ENCODE measurements at regions not wholly inside any gene's neighbourhood (a gene's known extent, or its start where the extent isn't known, plus 50 kb on each side); places are given as distances from the start of the nearest gene placed in this dataset.
"Not testable (repeated sequence)": the region's sequence is repeated elsewhere in the genome, so short reads cannot be mapped to it uniquely, and the experiment has no call there.

DNA sequence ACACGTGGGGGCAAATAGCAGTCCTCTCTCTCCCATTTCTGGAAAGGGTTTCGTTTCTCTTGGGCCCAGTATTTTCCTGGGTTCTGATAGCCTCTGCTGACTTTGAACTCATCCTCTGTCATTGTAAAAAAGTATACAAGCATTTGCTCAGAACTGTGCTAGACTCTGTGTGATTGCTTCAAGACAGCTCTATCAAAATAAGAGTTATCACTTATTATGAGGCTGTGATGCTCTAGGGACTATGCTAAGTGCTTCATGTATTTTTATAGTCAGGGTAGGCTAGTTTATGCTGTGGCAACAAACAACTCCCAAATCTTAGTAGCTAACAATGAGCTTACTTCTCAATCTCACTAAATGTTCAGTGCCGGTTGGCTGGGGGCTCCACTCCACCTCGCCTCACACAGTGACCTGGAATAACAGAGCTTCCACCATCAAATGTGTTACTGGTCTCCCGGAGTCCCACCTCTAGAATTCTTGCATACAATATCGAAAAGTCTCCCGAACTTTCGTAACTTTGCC lies 110.8 kb upstream of the CDC42EP3 start:
- DNase-seq (ENCODE audit: low spot score) = no peak

DNA sequence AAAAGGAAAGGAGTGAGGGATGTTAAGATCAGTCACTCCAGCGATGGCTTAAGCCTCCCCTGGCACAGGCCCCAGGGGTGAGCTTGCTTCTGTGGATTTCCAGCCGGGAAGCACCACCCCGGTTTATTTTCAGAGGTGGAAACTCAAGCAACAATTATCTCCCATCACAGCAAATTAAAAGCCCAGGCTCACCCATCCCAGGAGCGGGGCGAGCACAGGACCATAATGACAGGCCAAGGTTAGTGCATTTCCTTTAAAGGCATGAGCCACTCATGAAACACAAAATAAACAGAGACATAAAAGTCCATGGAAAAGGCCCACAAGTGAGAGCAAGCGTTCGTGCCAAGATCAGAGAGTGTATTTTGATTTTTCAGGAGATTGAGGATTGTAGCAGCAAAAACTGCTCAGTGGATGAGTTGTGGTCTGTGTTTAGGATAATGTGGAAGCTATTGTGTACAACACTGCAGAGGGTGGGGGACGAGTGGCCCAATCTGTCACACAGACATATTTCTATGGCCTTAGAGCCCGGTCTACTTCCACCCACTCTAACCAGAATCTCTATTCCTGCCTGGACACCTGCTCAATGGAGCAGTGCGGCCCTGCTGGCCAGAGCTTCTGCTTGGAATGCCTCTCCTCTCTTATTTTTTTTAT lies 111.4 kb upstream of the CDC42EP3 start:
- peak; percentile 31 for DNase-seq (ENCODE audit: low spot score)

DNA sequence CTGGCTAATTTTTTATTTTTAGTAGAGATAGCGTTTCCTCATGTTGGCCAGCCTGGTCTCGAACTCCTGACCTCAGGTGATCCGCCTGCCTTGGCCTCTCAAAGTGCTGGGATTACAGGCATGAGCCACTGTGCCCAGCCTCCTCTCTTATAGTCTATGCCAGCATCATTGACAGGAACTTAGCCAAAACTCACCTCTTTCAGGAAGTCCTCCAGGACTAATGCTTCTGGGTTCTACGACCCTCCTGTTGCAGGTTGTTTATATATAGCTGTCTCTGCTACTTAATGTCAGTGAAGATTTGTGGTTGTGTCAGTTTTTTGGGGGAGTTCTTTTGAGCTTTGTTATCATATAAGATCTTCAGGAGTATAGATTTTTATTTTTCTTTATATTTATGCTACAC lies 112.1 kb upstream of the CDC42EP3 start:
- no peak for DNase-seq (ENCODE audit: low spot score)

DNA sequence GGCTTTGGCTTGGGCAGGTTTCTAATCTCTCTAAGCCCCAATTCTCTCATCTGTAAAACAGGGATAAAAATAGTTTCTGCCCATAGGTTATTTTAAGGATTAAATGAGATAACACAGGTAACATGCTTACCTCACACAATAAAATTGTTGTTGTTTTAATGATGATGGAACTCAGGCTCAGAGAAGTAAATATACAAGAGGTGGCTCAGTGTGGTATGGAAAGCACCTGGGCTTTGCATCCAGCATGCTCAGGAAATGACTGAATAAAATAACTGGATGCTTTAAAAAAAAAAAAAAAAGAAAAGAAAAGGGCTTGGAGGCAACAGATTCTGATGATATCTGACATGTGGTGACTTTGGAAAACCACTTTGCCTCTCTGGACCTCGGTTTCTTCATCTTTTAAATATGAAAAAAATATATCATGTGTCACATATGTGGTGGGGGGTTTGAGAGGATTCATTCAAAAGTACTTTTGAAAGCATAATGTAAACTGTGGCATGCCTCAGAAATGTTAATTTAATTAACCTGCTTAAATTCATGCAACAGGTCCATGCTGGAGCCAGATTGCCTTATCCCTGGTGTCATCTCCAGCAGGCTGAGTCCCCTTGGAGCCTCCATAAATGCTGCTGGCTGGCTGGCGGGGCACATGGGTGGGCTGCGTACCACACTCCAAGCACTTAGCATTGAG lies 112.8 kb upstream of the CDC42EP3 start:
- DNase-seq (ENCODE audit: low spot score) = no peak

DNA sequence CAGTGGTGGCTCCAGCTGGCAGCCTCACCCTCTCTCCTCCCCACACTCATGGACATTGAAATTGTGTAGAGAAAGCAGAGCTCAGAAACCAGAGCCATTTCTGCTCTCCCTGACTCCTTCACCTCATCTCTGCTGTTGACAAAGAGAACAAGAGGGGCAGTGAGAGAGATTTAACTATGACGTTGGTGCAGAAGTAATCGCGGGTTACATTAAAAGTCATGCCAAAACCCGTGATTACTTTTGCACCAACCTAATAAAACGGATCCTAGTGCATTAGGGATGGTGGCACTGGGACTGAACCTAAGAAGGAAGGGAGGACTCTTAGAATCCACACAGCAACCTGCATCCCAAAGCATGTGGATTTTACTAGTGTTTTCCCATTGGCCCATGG lies 113.3 kb upstream of the CDC42EP3 start:
- DNase-seq (ENCODE audit: low spot score) = no peak

DNA sequence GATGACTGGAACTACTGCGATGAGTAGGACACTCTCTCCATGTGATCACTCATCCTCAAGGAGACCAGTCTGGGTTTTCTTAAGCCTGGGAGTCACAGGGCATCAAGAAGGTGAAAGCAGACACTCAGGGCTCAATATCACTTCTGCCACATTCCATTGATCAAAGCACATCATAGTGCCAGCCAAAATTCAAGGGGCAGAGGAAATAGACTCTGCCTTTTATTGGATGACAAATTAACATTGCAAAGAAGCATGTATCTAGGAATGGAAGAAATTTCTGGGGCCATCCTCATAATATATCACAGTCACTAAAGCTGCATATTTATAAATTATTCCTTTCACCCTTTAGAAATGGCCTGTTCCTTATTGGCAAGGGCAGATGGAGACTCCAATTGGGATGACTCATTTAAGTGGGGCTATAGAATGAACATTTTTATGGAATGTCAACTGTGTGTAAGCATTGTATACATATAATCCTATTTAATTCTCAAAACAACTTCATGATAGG lies 114.8 kb upstream of the CDC42EP3 start:
- no peak for DNase-seq (ENCODE audit: low spot score)

DNA sequence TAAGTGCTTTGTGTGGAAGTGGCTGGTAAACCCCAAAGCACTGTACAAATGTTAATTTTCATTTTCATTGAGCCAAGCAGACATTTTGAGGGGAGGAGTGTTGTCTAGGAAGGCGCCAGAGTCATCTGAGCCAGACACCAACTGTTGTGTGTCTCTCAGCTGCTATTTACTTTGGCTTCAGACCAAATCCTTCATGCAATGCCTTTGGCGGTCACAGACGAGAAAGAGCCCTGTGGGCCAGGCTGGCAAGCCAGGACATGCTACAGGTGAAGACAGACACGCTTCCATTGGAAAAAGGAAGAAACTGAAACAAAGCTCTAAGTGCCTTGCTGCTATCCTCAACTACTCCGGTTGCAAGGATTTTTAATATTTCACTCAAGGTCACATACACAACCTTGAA lies 115.4 kb upstream of the CDC42EP3 start:
- no peak for DNase-seq (ENCODE audit: low spot score)

DNA sequence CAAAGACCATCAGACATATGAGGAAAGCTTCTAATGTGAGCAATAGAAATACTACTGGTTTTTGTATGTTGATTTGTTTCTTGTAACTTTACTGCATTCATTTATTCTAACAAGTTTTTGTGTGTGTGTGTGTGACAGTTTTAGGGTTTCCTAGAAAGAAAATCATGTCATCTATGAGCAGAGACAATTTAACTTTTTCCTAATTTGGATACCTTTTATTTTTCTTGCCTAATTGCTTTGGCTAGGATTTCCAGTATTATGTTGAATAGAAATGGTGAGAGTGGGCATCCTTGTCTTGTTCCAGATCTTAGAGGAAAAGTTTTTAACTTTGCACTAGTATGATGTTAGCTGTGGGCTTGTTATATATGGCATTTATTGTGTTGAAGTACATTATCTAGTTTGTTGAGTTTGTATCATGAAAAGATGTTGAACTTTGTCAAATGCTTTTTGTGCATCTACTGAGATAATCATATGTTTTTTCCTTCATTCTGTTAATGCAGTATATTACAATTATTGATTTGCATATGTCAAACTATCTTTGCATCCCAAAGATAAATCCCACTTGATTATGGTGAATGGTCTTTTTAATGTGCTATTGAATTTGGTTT lies 117.3 kb upstream of the CDC42EP3 start:
- DNase-seq (ENCODE audit: low spot score) = no peak

DNA sequence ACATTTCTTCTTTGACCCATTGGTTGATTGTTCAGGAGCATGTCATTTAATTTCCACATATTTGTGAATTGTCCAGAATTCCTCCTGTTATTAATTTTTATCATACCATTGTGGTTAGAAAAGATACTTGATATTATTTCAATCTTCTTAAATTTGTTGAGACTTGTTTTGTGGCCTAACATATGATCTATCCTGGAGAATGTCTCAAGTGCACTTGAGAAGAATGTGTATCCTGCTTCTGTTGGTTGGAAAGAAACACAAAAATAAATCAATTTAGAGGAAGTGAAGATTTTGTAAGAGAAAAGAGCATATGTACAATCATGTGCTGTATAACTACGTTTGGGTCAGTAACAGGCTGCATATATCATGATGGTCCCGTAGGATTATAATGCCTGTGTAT lies 118.6 kb upstream of the CDC42EP3 start:
- DNase-seq (ENCODE audit: low spot score) = no peak

DNA sequence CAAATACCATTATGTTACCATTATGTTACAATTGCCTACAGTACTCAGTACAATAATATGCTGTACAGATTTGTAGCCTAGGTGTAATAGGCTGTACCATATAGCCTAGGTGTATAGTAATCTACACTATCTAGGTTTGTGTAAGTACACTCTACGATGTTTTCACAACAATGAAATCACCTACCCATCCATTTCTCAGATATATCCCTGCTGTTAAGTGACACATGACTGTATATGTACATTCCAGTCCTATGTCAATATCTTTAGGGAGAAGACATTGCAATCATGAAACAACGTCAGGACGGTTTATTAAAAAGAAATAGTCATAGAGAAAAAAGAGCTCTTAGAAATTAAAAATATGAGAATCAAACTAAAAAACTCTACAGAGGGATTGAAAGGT lies 119.0 kb upstream of the CDC42EP3 start:
- no peak for DNase-seq (ENCODE audit: low spot score)

DNA sequence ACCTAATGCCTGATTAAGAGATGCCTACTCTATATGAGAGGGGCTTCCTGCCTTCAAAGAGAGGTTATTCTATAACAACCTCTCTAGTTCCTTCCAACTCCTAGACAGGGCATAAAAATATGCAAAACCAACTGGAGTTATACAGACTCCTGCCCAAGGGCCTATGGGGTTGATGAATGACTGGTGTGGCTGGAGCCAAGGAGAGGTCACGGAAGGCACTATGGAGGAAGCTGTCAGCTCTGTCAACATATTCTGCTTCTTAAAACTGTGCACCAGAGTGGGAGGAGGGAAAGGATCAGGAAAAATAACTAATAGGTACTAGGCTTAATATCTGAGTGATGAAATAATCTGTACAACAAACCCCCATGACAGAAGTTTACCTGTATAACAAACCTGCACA lies 120.9 kb upstream of the CDC42EP3 start:
- DNase-seq (ENCODE audit: low spot score) = no peak

DNA sequence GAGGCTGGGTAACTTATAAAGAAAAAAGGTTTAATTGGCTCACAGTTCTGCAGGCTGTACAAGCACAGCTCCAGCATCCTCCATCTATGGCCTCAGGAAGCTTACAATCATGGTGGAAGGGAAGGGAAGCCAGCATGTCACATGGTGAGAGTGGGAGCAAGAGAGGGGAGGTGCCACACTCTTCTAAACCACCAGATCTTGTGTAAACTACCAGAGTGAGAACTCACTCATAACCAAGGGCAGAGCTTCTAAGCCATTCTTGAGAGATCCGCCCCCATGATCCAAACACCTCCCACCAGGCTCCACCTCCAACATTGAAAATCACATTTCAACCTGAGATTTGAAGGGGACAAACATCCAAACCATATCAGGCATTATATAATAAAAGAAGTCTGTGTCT lies 121.6 kb upstream of the CDC42EP3 start:
- no peak for DNase-seq (ENCODE audit: low spot score)

DNA sequence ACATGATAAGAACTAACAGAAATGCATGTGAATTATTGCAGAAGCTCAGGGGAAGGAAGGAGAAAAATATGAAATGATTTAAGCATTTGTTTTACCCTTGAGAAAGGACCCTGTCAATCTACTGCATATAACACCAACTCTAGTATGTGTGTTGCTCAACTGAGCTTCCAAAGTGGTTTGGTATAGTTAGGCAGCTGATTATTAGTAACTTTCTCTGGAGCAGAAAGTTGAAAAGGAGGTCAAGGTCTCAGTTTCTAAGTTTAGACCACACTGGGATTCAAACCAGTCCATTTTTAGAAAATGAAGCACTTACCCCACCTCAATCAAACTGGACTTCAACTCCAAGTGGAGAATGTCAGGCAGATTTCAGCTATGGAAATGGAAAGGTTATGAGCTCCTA lies 123.3 kb upstream of the CDC42EP3 start:
- DNase-seq (ENCODE audit: low spot score) = no peak

DNA sequence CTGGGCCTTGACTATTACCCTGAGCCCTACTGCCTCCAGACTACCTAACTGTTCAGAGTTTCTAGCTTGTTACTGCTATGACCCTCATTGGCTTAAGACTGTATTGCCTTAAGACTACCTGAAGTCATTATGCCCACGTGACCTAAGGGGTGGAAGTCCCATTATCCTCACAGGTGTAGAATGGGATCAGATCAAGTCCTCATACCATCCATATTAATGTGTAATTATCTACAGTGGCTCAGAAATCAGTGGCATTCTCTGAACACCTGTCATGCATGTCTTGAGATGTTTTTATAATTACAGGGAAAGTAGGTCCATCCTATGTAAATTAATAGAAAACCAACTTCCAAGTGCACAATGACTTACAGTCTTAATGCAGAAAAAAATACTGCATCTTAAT lies 124.0 kb upstream of the CDC42EP3 start:
- DNase-seq (ENCODE audit: low spot score) = no peak

DNA sequence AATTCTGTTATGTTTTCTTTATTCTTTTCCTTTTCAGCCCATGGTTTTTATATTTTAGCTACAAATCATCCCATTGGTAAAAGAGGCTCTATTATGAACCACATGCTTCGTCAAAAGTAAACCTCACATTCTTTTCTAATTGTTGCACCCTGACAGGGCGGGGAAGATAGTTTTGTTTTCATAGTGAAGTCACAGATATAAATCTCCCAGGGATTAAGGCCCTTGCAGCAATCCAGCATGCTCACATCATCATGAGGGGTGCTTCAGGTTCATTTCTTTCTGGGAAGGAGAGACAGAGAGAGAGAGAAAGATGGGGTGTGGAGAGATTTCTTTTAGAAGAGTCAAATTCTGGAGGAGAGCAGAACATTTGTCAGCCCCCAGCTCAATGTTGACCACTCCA lies 124.5 kb upstream of the CDC42EP3 start:
- DNase-seq (ENCODE audit: low spot score) = peak; percentile 79

DNA sequence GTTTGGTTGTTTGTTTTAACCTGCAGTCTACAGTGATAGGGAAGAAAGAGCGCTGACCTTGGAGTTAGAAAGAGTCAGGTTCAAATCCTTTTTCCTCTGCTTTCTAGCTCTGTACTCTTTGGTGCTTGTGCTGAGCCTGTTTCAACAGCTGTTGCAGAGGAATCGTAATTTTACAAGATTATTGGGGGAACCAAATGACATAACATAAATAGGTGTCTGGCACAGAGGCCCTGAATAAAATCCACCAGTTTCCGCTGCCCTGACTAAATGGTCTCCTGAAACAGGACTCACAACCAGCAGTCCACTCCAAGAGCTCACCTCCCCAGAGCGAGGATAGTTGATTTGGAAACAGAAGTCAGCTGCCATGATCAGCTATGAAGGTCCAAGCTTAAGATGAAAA lies 125.0 kb upstream of the CDC42EP3 start:
- DNase-seq (ENCODE audit: low spot score) = no peak

DNA sequence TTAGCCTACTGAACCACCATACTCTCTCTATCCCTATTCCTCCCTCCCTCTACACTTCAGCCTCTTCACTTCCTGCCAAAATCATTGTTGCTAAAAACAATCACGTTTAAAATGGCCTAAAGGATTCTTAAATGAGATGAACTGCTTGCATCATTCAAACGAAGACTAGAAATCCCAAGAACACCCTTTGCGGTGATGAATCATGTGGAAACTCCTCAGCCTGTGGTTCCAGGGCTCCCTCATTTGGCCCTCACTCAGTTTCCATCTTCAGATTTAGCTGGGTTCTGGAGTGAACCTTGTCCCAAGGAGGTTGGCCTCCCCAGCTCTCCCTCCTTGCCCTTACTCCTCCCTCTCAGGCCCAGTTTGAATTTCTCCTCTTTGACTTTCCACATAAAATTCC lies 125.6 kb upstream of the CDC42EP3 start:
- peak; percentile 54 for DNase-seq (ENCODE audit: low spot score)

DNA sequence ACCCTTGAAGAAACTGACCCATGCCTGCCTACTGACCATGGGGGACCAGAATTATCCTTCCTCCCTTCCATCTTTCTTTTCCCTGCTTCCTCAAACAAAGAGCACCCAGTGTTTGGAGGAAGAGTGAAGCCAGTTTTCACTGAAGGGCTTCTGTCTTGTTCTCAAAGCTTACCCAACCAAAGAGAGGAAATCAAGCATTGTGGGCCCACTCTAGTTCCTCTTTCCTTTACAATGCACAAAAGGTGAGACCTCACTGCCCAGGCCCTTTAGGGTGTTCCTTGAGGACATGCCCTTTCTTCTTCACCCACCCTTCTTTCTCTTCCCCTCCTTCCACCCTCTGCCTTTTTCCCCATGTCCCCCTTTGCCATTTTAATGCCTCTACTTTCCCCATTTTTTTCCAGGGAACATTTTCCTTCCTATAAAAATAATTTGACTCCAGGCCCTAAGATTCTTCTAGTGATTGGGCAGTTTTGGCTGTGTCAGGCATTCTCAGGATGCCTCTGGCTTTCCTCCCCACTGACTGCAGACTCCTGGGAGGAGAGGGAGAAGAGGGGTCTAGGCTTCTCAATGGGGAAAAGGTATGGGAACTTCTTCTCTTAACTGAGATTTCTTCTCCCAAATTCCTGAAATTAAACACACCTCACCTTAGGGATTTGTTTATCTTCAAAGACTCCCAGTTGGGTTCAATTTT lies 126.6 kb upstream of the RMDN2 start:
- DNase-seq (ENCODE audit: low spot score) = peak; percentile 34

DNA sequence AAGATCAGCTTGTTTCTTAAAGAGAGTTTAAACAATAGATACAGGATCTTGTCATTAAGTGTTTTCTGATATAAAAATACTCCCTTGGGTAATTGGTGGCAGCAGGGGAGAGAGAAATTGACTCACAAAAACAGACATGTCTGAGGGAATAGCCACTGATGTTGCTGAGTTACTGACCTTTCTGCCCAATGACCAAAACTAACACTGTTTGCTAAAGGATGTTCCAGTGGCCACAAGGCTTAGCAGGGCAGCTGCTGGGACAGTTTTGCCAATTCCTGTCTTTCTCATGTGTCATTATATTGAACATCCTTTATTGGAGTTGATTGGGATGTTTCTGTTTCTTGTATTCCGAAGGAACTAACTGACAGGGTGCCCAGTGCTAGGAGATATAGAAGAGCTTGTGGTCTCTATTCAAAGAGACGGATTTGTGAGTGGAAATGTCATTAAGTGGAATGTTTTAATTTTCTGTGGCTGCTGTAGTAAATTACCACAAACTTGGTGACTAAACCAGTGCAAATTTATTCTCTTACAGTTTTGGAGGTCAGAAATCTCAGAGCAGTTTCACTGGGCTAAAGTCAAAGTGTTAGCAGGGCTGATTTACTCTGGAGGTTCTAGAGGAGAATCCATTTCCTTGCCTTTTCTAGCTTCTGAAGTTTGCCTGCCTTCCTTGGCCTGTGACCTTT lies 124.8 kb upstream of the RMDN2 start:
- peak; percentile 25 for DNase-seq (ENCODE audit: low spot score)

DNA sequence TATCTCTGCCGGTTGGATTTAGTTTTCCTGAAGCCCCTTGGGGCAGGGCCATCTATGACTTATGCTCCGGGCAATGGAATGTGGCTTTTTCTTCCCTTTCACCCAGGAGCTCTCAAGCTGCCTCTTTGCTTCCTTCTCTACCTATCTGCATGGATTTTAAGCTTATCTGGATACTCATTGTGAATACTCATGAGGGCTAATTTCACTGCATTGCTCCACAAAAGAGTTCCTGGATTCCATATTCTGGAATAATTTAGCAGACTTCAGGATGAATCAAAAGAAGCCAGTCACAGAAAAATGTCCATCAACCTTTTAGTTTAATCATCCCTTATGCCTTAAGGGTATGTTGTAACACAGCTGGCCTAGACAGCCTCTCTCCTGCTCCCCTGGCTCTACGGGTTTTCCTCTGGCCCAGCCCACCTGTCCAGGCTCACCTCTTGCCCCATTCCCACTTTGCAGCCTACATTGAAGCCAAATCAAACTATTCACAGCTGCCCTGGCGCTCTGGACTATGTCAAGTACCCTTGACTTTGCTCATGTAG lies 122.8 kb upstream of the RMDN2 start:
- DNase-seq (ENCODE audit: low spot score) = no peak

DNA sequence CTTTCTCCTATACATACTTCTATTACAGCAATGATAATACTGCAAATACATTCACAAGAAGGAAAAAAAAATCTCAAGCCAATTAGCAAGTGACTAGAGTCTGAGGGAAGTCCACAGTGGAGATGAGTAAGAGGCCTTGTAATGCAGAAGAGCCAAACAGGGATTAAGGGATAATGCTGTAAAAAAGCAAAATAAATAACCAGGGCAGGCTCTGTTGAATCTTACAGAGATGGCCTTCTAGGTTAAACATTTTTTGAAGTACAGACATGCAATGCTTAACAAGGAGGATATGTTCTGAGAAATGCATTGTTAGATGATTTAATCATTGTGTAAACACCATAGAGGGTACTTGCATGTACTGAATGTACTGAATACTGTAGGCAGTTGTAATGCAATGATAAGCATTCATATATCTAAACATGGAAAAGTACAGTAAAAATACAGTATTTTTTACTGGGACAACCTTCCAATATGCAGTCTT lies 122.1 kb upstream of the RMDN2 start:
- peak; percentile 88 for DNase-seq (ENCODE audit: low spot score)

DNA sequence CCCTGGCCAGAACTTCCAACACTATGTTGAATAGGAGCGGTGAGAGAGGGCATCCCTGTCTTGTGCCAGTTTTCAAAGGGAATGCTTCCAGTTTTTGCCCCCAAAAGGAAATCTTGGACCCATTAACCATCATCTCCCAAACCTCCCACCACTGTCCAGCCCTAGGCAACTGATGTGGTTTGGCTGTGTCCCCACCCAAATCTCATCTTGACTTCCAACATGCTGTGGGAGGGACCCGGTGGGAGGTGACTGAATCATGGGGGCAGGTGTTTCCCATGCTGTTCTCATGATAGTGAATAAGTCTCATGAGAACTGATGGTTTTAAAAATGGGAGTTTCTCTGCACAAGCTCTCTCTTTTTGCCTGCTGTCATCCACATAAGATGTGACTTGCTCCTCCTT lies 119.1 kb upstream of the RMDN2 start:
- DNase-seq (ENCODE audit: low spot score) = not testable (repeated sequence)
